ENCODE measurements at regions not wholly inside any gene's neighbourhood (a gene's known extent, or its start where the extent isn't known, plus 50 kb on each side); places are given as distances from the start of the nearest gene placed in this dataset.

DNA sequence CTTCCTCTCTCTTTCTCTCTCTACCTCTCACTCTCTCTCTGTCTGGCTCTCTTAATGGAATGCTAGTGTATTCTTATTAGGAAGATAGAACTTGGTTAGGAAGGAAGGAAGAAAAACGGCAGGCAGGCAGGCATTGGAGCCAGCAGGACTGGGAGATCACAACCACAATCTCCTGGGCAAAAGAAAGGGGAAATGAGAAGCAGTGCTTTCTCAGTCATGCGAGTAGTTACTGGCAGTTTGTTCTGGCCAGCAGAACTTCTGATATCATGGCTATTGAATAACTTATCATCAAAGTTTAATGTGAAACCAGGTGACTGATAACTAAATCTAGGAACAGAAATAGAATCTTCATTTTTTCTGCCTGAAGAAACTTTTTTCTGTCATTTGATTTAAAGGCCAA, 60.9 kb upstream of the PAGE1 start:
- intact Hi-C loops (cut with DNase I) = no loop called here
- H3K4me3 ChIP-seq = no peak overlapping the region
- TF ChIP-seq, protein P1, sequence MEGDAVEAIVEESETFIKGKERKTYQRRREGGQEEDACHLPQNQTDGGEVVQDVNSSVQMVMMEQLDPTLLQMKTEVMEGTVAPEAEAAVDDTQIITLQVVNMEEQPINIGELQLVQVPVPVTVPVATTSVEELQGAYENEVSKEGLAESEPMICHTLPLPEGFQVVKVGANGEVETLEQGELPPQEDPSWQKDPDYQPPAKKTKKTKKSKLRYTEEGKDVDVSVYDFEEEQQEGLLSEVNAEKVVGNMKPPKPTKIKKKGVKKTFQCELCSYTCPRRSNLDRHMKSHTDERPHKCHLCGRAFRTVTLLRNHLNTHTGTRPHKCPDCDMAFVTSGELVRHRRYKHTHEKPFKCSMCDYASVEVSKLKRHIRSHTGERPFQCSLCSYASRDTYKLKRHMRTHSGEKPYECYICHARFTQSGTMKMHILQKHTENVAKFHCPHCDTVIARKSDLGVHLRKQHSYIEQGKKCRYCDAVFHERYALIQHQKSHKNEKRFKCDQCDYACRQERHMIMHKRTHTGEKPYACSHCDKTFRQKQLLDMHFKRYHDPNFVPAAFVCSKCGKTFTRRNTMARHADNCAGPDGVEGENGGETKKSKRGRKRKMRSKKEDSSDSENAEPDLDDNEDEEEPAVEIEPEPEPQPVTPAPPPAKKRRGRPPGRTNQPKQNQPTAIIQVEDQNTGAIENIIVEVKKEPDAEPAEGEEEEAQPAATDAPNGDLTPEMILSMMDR (IDR thresholded peaks at IDR 0.05) = no peak
- no peaks in the 10 kb centered on the region for H3K27me3 ChIP-seq
- WGBS, 2 donors = 0 to 3% methylated on average over 2 of the region's 2 CpGs
- H3K27ac ChIP-seq = no peak overlapping the region
- DNase-seq (no peak), ATAC-seq (no peak)
- H3K9me3 ChIP-seq = no peaks in the 10 kb centered on the region
- no peaks in the 10 kb centered on the region for H3K4me1 ChIP-seq
- H3K36me3 ChIP-seq (replicated peaks in 1 of 2; ENCODE audit: insufficient read depth in 1 of 2, low read depth in 2 of 2) = no peaks in the 10 kb centered on the region

DNA sequence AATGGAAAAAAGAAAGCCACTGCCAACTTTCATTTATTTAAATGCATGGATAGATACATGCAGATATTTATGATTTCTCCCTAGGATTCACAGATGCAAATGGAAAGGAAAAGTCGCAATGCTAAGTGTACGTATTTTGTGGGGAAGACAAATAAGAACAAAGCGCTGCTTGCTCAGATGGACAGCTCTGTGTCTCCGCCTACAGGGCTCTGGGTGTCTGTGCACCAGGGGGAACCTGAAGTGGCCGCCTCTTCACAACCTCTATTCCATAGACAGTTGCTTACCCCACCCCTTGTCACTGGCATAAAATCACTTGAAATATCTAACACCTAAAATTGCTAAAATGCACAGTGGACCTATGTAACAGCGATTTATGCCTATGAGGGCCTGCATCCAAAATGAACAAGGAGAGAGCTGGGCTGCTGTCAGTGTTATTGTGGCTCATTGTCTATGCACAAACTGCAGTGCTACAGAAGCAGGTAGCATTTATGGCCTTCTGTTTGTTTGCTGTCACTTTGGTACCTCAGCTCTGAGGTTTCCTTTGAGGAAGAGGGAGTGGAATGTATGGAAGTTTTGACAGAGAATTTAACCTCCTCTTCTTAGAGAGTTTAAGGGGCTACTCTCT, 58.6 kb upstream of the PAGE1 start:
- Histone ChIP-seq H3K27me3 (no peaks in the 10 kb centered on the region), H3K36me3 (replicated peaks in 1 of 2; ENCODE audit: insufficient read depth in 1 of 2, low read depth in 2 of 2) (no peaks in the 10 kb centered on the region), H3K4me1 (no peaks in the 10 kb centered on the region), H3K9me3 (no peaks in the 10 kb centered on the region), H3K27ac (no peak overlapping the region), H3K4me3 (no peak overlapping the region)
- intact Hi-C loops (cut with DNase I) = no loop called here
- DNase-seq (peak; percentile 33 to 56 (median 40)), ATAC-seq (no peak)
- WGBS, 2 donors = 4 to 13% methylated on average over 6 of the region's 6 CpGs
- no peak for TF ChIP-seq POLR2A (IDR thresholded peaks at IDR 0.05)
- TF ChIP-seq, protein P1 (IDR thresholded peaks at IDR 0.05) = peak; percentile 24 to 57 (median 51)

DNA sequence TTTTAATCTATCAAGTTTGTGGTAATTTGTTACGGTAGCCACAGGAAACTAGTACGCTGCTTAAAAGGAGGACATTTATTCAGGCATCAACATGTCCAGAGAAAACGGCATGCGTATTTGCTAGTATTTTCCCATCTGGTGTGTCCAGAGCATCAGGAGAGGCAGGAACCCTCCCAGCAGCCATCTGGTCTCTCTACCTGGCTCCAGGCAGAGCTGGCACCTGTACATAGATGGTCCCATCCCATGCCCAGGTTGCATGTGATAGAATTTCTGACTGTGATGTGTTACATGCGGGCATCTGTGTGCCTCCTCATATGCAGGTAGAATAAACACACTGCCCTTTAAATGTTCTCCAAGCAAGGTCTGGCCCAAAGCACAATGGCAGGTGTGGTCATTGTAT, 57.9 kb upstream of the PAGE1 start:
- Histone ChIP-seq H3K27ac (no peak overlapping the region), H3K36me3 (replicated peaks in 1 of 2; ENCODE audit: insufficient read depth in 1 of 2, low read depth in 2 of 2) (no peaks in the 10 kb centered on the region), H3K9me3 (no peaks in the 10 kb centered on the region), H3K4me3 (no peak overlapping the region), H3K27me3 (no peaks in the 10 kb centered on the region), H3K4me1 (no peaks in the 10 kb centered on the region)
- intact Hi-C loops (cut with DNase I) = no loop called here
- WGBS, 2 donors = 75 to 81% methylated on average over 4 to 5 of the region's 5 CpGs
- no peak for TF ChIP-seq POLR2A (IDR thresholded peaks at IDR 0.05)
- TF ChIP-seq, protein P1 (IDR thresholded peaks at IDR 0.05) = no peak
- DNase-seq (no peak), ATAC-seq (no peak)

DNA sequence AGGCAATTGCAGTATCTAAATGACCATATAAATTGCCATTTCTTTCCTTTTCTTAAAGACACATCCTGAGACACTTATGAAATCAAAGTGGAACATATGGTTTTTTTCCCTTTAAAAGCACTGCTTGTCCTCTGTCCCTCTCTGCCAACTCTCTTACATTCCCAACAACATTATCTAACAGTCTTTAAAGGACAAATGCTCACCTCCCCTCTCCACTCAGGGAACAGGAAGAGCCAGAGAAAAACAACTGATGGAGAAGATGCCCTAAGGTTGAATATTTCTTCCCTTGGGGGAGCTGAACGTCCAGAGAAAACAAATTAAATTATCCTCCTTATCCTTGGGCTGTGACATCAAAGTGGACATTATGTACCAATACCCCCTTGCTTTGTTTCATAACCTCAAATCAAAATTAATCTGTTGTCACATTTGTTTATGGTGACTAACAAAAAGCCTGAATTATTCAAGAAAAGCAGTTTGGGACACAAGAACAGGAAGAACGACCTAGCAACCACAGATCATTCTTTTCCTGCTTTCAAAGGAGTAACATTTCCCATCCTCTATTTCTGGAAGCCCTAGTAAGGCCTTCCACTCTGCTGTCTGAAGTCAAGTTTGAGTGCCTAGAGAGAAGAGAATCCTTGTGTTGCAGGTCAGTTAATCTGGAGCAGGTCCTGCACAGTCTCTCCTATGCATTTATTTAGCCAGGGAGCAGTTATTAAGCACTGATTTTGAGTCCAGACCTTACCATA, 52.6 kb upstream of the PAGE1 start:
- no peaks in the 10 kb centered on the region for H3K4me1 ChIP-seq
- H3K36me3 ChIP-seq (replicated peaks in 1 of 2; ENCODE audit: insufficient read depth in 1 of 2, low read depth in 2 of 2) = no peaks in the 10 kb centered on the region
- no peak for TF ChIP-seq POLR2A (IDR thresholded peaks at IDR 0.05)
- TF ChIP-seq, protein P1 (IDR thresholded peaks at IDR 0.05) = no peak
- WGBS, 2 donors = 24 to 26% methylated on average over 2 of the region's 2 CpGs
- H3K9me3 ChIP-seq = no peaks in the 10 kb centered on the region
- H3K27me3 ChIP-seq = no peaks in the 10 kb centered on the region
- ATAC-seq (no peak), DNase-seq (no peak)
- intact Hi-C loops (cut with DNase I) = no loop called here
- no peak overlapping the region for H3K4me3 ChIP-seq
- no peak overlapping the region for H3K27ac ChIP-seq

DNA sequence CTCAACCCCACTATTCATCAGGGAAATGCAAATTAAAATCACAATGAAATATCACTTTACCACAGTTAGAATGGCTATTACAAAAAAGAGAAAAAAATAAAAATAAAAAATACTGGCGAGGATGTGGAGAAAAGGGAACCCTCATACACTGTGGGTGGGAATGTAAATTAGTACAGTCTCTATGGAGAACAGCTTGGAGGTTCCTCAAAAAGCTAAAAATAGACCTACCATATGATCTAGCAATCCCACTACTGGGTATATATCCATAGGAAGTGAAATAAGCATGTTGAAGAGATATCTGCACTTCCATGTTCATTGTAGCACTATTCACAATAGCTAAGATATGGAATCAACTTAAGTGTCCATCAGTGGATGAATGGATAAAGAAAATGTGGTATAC, 50.5 kb upstream of the PAGE1 start:
- Histone ChIP-seq H3K36me3 (replicated peaks in 1 of 2; ENCODE audit: insufficient read depth in 1 of 2, low read depth in 2 of 2) (no peaks in the 10 kb centered on the region), H3K27me3 (no peaks in the 10 kb centered on the region), H3K4me1 (no peaks in the 10 kb centered on the region), H3K27ac (no peak overlapping the region), H3K9me3 (no peaks in the 10 kb centered on the region), H3K4me3 (no peak overlapping the region)
- no peak for ATAC-seq
- intact Hi-C loops (cut with DNase I) = no loop called here
- 67 to 100% methylated on average over 1 of the region's 1 CpG for WGBS, 2 donors
- DNase-seq = no peak
- no peak for TF ChIP-seq POLR2A (IDR thresholded peaks at IDR 0.05)
- TF ChIP-seq, protein P1 (IDR thresholded peaks at IDR 0.05) = no peak
